GM13976 (cell line): ENCODE measurements at regions not wholly inside any gene's neighbourhood (a gene's known extent, or its start where the extent isn't known, plus 50 kb on each side); places are given as distances from the start of the nearest gene placed in this dataset.

Experiments used
- DNase-seq: peaks from one replicate; pipeline ENCODE4 v3.0.0; 2012; ENCODE audit warnings: low spot score
- CTCF ChIP-seq: IDR thresholded peaks from 2 replicates; pipeline ENCODE4 v1.5.1; 2012; ENCODE audit warnings: borderline replicate concordance, mild to moderate bottlenecking; ENCODE audit not compliant: insufficient read depth; ENCODE audit errors: extremely low read depth, missing control alignments, control extremely low read depth
- in situ Hi-C: fragments of 300-500 bp; cut with MboI; formaldehyde crosslinking; loops from one replicate; pipeline ENCODE4 v1.12.0; 2022; ENCODE audit warnings: low sequenced_read_pairs, mixed read lengths, inconsistent platforms; ENCODE audit not compliant: unreplicated experiment

- no peak for TF ChIP-seq CTCF
- no peak for DNase-seq
- in situ Hi-C loops: no loop called here
Observed at GRCh38 chr11:109508943-109509342, 87.0 kb downstream of the C11orf87 start.

- no peak for DNase-seq
- in situ Hi-C loops: no loop called here
- TF ChIP-seq CTCF: no peak
Observed at GRCh38 chr11:109510316-109510715, 88.3 kb downstream of the C11orf87 start.

- no peak for DNase-seq
Observed at GRCh38 chr11:109511598-109511997, 89.6 kb downstream of the C11orf87 start.

GRCh38 chr11:109512249-109512648 is 90.3 kb downstream of the C11orf87 start:
- no peak for DNase-seq
- in situ Hi-C loops: no loop called here
- TF ChIP-seq CTCF: no peak

More at GRCh38 chr11:109511598-109511997, 89.6 kb downstream of the C11orf87 start:
- in situ Hi-C loops: no loop called here
- no peak for TF ChIP-seq CTCF

- DNase-seq: no peak
- in situ Hi-C loops: no loop called here
- TF ChIP-seq CTCF: no peak
Observed at GRCh38 chr11:109512680-109513079, 90.7 kb downstream of the C11orf87 start.

- DNase-seq: no peak
- in situ Hi-C loops: no loop called here
- no peak for TF ChIP-seq CTCF
Observed at GRCh38 chr11:109514313-109515018, 92.5 kb downstream of the C11orf87 start.
